HCT116 (cell line): ENCODE measurements at regions not wholly inside any gene's neighbourhood (a gene's known extent, or its start where the extent isn't known, plus 50 kb on each side); places are given as distances from the start of the nearest gene placed in this dataset.

ENCODE experiments used
- ATAC-seq: fragments of 200-7000 bp; cut with Tn5 transposase; 2 replicates; pipeline ENCODE4 v1.9.1; 2020; ENCODE audit warnings: mild to moderate bottlenecking, moderate library complexity
- BruUV-seq: library from RNA; stranded (reverse); fragments of 400-500 nt; replicated peaks from 2 replicates; lab custom pipeline; 2021; lab: Mats Ljungman, UMichigan
- CTCF ChIA-PET: fragments of 300-600 bp; sonication (Branson Sonifier 250); formaldehyde crosslinking; loops from one replicate; lab custom pipeline; 2021; ENCODE audit warnings: antibody characterized with exemption; lab: Charles Lee
- POLR2A ChIA-PET: fragments of 300-600, 350-600 bp; sonication (Branson Sonifier 250); formaldehyde crosslinking; loops from one replicate; lab custom pipeline; 2021; ENCODE audit warnings: antibody characterized with exemption; lab: Charles Lee
- RAD21 ChIA-PET, 2 experiments: fragments of 300-600 bp; sonication (Branson Sonifier 250); formaldehyde crosslinking; loops; one replicate each; lab custom pipeline; 2023; ENCODE audit warnings: low total read pairs in 2 of 2; ENCODE audit not compliant: uncharacterized antibody in 2 of 2, unreplicated experiment in 2 of 2, low non-redundant PET in 1 of 2; lab: Charles Lee
- DNase-seq: peaks from one replicate; pipeline ENCODE4 v3.0.0-alpha.2; 2010; ENCODE audit warnings: low read depth, low spot score
- H2AFZ ChIP-seq: fragments of 200-600 bp; shearing (Covaris generic), sonication (generic); 2 replicates; pipeline ENCODE4 v1.6.1; 2017; ENCODE audit warnings: low read depth, mixed run types, mixed read lengths, antibody characterized with exemption, low read length; ENCODE audit not compliant: poor library complexity, severe bottlenecking
- H3K27ac ChIP-seq: 2 replicates; pipeline ENCODE4 v1.5.1; 2012; ENCODE audit warnings: low read depth, low read length
- H3K27me3 ChIP-seq: fragments of 200-600 bp; sonication (generic); 2 replicates; pipeline ENCODE4 v1.6.1; 2016; ENCODE audit warnings: mixed run types, low read length, mixed read lengths; ENCODE audit not compliant: insufficient read depth
- H3K36me3 ChIP-seq, 2 experiments: fragments of 200-500 bp in 1 of 2; fragments of 200-600 bp in 1 of 2; sonication (Bioruptor generic) in 1 of 2; sonication (generic) in 1 of 2; 2 replicates each; pipeline versions ENCODE4 v1.5.1 to v1.6.1; 2014 to 2016; ENCODE audit warnings: low read length in 2 of 2, inconsistent platforms in 1 of 2, mixed read lengths in 1 of 2, mixed run types in 1 of 2; ENCODE audit not compliant: insufficient read depth in 2 of 2, control insufficient read depth in 1 of 2
- H3K4me1 ChIP-seq, 2 experiments: fragments of 200-600 bp in 1 of 2; sonication (generic) in 1 of 2; 2 replicates each; pipeline versions ENCODE4 v1.5.1 to v1.6.1; 2012 to 2017; ENCODE audit warnings: low read length in 2 of 2, inconsistent platforms in 1 of 2, mild to moderate bottlenecking in 1 of 2, mixed read lengths in 1 of 2, mixed run types in 1 of 2, moderate library complexity in 1 of 2; ENCODE audit not compliant: insufficient read depth in 2 of 2, control insufficient read depth in 1 of 2
- H3K4me2 ChIP-seq: fragments of 200-600 bp; sonication (generic); 2 replicates; pipeline ENCODE4 v1.6.1; 2017; ENCODE audit warnings: mixed run types, low read length, mixed read lengths
- H3K4me3 ChIP-seq, 2 experiments: fragments of 200-600 bp in 1 of 2; sonication (generic) in 1 of 2; replicated peaks in 1 of 2; 2 replicates each; pipeline ENCODE4 v1.5.1; 2011 to 2016; ENCODE audit warnings: low read length in 2 of 2, control low read depth in 1 of 2, low read depth in 1 of 2, mild to moderate bottlenecking in 1 of 2, mixed read lengths in 1 of 2, mixed run types in 1 of 2
- H3K79me2 ChIP-seq: fragments of 200-600 bp; sonication (generic); 2 replicates; pipeline ENCODE4 v1.6.1; 2017; ENCODE audit warnings: mild to moderate bottlenecking, mixed run types, low read length, moderate library complexity, mixed read lengths; ENCODE audit not compliant: insufficient read depth
- H3K9ac ChIP-seq: fragments of 200-600 bp; sonication (generic); 2 replicates; pipeline ENCODE4 v1.6.1; 2016; ENCODE audit warnings: low read length, mixed read lengths
- H3K9me2 ChIP-seq: fragments of 200-600 bp; sonication (generic), shearing (Covaris generic); 2 replicates; pipeline ENCODE4 v1.6.1; 2017; ENCODE audit warnings: mixed run types, mild to moderate bottlenecking, moderate library complexity; ENCODE audit not compliant: insufficient read depth
- H3K9me3 ChIP-seq, 2 experiments: fragments of 200-500 bp in 1 of 2; fragments of 200-600 bp in 1 of 2; sonication (Bioruptor generic) in 1 of 2; sonication (generic) in 1 of 2; 2 replicates each; pipeline ENCODE4 v1.6.1; 2014 to 2017; ENCODE audit warnings: low read length in 2 of 2, mixed read lengths in 2 of 2, inconsistent platforms in 1 of 2, low read depth in 1 of 2, mild to moderate bottlenecking in 1 of 2, mixed run types in 1 of 2, moderate library complexity in 1 of 2; ENCODE audit not compliant: control insufficient read depth in 1 of 2, insufficient read depth in 1 of 2
- H4K20me1 ChIP-seq: fragments of 200-600 bp; sonication (generic), shearing (Covaris generic); 2 replicates; pipeline ENCODE4 v1.6.1; 2017; ENCODE audit warnings: mixed run types, mild to moderate bottlenecking, moderate library complexity; ENCODE audit not compliant: insufficient read depth
- ATF3 ChIP-seq: IDR thresholded peaks from 2 replicates; pipeline ENCODE4 v1.6.1; 2012
- CEBPB ChIP-seq: IDR thresholded peaks from 2 replicates; pipeline ENCODE4 v1.6.1; 2012; ENCODE audit warnings: low read depth
- CTCF ChIP-seq, 3 experiments: fragments of 200-600 bp in 1 of 3; sonication (generic) in 1 of 3; IDR thresholded peaks in 2 of 3; conservative IDR thresholded peaks in 1 of 3; 2 replicates each; pipeline ENCODE4 v1.5.1; 2012 to 2017; ENCODE audit warnings: low read depth in 2 of 3, low read length in 2 of 3, antibody characterized with exemption in 1 of 3, borderline replicate concordance in 1 of 3, control low read depth in 1 of 3, mild to moderate bottlenecking in 1 of 3, mixed read lengths in 1 of 3, mixed run types in 1 of 3, moderate library complexity in 1 of 3; ENCODE audit not compliant: insufficient read depth in 1 of 3
- EGR1 ChIP-seq: IDR thresholded peaks from 2 replicates; pipeline ENCODE4 v1.6.1; 2012; ENCODE audit warnings: low read depth
- ELF1 ChIP-seq: IDR thresholded peaks from 2 replicates; pipeline ENCODE4 v1.6.1; 2012; ENCODE audit warnings: low read depth, borderline replicate concordance
- EZH2 ChIP-seq: fragments of 200-600 bp; sonication (generic); IDR thresholded peaks from 2 replicates; pipeline ENCODE4 v1.6.1; 2017; ENCODE audit warnings: antibody characterized with exemption, mixed run types
- FOSL1 ChIP-seq: IDR thresholded peaks from 2 replicates; pipeline ENCODE4 v1.6.1; 2012; ENCODE audit warnings: low read depth
- MAX ChIP-seq: IDR thresholded peaks from 2 replicates; pipeline ENCODE4 v1.6.1; 2012
- RAD21 ChIP-seq: IDR thresholded peaks from 2 replicates; pipeline ENCODE4 v1.6.1; 2012; ENCODE audit warnings: low read depth, mild to moderate bottlenecking
- TCF7L2 ChIP-seq: IDR thresholded peaks from 2 replicates; pipeline ENCODE4 v1.7.0; 2011; ENCODE audit warnings: borderline replicate concordance, inconsistent platforms; ENCODE audit not compliant: insufficient read depth, insufficient read length; ENCODE audit errors: extremely low read depth
- intact Hi-C: fragments of 100-400 bp; cut with micrococcal nuclease; formaldehyde crosslinking; loops from 2 replicates; pipeline ENCODE4 v1.10.0; 2022

- RAD21 ChIA-PET: no interaction called here
- Histone ChIP-seq H3K27ac (no peak overlapping the region), H3K36me3 (no peaks in the 10 kb centered on the region), H3K9me2 (no peaks in the 10 kb centered on the region), H3K9me3 (no peaks in the 10 kb centered on the region; a peak in 1 of 4 replicates), H3K4me1 (peaks cover 19 to 30% of the 10 kb centered on the region in 2 experiments), H3K79me2 (no peaks in the 10 kb centered on the region), H2AFZ (peak overlapping the region; percentile 44), H3K9ac (no peak overlapping the region)
- no TSS peak for BruUV-seq
- no peak for ATAC-seq
- TF ChIP-seq CEBPB (no peak), TCF7L2 (no peak), MAX (no peak), RAD21 (no peak), FOSL1 (no peak), EZH2 (no peak), CTCF (IDR thresholded peaks at IDR 0.05 in 2 of 3, conservative IDR thresholded peaks at IDR 0.05 in 1 of 3; ENCODE audit: borderline replicate concordance in 1 of 3, insufficient read depth in 1 of 3, low read depth in 2 of 3, low read length in 2 of 3) (no peak), ELF1 (no peak), EGR1 (no peak), ATF3 (no peak)
- TF ChIP-seq, all 23 proteins: peak for 0
- no peak for DNase-seq
- Histone ChIP-seq H3K4me2 (peak overlapping the region; percentile 66), H3K4me3 (no peak overlapping the region), H3K27me3 (no peaks in the 10 kb centered on the region), H4K20me1 (no peaks in the 10 kb centered on the region)
- intact Hi-C loops: no loop called here
- CTCF ChIA-PET: no interaction called here
- POLR2A ChIA-PET: no interaction called here
Observed at GRCh38 chr6:170027647-170028043, 263.2 kb downstream of the DLL1 start.
